KOPT-K1 (cell line): ENCODE measurements at regions not wholly inside any gene's neighbourhood (a gene's known extent, or its start where the extent isn't known, plus 50 kb on each side); places are given as distances from the start of the nearest gene placed in this dataset.
"Not testable (repeated sequence)": the region's sequence is repeated elsewhere in the genome, so short reads cannot be mapped to it uniquely, and the experiment has no call there.

Experiments
- H3K27ac ChIP-seq: fragments of 200-600 bp; sonication (generic); 2 replicates; pipeline ENCODE4 v1.5.1; 2016; ENCODE audit warnings: antibody characterized with exemption, mild to moderate bottlenecking, low read depth, low read length; ENCODE audit not compliant: poor library complexity, severe bottlenecking
- H3K36me3 ChIP-seq: fragments of 200-600 bp; sonication (generic); 2 replicates; pipeline ENCODE4 v1.5.1; 2017; ENCODE audit warnings: antibody characterized with exemption, mild to moderate bottlenecking, low read length, moderate library complexity; ENCODE audit not compliant: insufficient read depth
- H3K9me3 ChIP-seq: fragments of 200-600 bp; sonication (generic); 2 replicates; pipeline ENCODE4 v1.5.1; 2017; ENCODE audit warnings: antibody characterized with exemption, low read length, mild to moderate bottlenecking; ENCODE audit not compliant: insufficient read depth, poor library complexity, severe bottlenecking

DNA sequence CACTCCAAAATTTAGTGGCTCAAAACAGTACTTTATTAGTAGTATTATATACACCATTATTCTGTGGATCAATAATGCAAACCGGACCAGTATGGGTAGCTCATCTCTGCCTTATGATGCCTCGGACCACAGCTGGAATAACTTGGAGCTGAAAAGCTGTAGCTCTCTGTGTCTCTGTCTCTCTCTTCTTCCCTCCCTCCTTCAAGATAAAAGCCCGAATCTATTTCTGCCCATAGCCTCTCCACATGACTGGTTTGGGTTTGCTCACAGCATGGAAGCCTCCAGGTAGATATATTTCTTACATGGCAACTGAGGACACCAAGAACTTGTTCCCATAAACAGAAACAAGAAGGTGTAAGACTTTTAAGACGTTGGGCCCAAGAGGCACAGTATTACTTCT is 147.5 kb upstream of the TBCA start:
- Histone ChIP-seq H3K27ac (no peak overlapping the region), H3K9me3 (no peaks in the 10 kb centered on the region), H3K36me3 (no peaks in the 10 kb centered on the region)

DNA sequence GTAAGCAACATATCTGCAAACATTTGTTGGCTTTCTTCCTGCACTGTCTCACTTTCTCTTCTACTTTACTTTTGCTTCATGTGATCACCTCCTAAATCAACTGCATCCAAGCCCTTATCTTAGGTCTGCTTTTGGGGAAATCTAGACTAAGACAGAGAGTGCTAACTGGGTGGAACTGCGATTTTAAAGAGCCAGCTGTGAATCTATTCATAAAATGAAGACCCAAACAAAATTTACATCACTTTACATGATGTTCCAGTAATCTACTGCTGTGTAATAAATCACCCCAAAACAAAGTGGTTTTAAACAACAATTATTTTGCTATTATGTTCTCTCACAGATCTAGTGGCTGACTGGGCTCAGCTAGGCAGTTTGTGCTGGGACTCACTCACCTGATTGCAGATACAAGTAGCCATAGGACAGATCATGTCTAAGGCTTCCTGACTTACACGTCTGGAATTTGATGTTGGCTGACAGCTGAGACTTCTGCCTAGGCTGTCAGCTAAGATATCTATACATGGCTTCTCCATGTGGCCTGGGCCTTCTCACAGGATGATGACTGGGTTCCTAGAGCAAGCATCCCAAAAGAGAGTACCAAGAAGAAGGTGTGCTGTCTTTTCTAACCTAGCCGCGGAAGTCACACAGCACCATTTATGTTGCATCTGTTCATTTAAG is 145.1 kb upstream of the TBCA start:
- Histone ChIP-seq H3K36me3 (no peaks in the 10 kb centered on the region), H3K27ac (no peak overlapping the region), H3K9me3 (no peaks in the 10 kb centered on the region)

DNA sequence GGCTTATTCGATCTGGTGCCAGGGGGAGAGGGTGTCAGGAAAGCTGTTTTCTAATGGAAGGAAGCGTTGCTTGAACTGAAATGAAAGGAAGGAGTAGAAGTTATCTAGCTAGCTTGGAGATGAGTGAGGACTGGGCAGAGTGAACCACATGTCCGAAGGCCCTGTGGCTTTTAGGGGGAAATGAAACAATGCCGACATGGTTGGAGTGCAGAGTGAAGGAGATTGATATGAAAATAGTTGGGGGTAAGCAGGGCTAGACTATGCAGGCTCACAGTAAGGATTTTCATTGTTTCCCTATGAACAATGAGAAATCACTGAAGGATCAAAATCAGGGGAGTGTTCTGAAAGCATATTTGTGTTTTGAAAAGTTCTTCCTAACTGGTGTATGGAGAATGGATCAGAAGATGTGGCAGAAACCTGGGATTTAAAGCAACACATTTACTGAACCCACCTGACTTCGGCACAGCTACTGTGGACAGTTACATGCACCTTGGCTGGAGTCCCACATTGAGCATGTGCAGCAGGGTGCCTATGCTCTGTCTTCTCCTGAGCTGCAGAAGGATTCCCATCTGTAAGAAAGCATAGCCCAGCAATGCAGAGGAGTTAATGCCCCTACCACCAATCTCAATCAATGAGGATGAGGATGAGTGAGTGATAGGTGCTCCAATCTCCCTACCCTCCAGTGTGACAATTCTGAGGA is 144.4 kb upstream of the TBCA start:
- H3K27ac ChIP-seq, result no peak overlapping the region
- no peaks in the 10 kb centered on the region for H3K36me3 ChIP-seq
- H3K9me3 ChIP-seq, result no peaks in the 10 kb centered on the region

DNA sequence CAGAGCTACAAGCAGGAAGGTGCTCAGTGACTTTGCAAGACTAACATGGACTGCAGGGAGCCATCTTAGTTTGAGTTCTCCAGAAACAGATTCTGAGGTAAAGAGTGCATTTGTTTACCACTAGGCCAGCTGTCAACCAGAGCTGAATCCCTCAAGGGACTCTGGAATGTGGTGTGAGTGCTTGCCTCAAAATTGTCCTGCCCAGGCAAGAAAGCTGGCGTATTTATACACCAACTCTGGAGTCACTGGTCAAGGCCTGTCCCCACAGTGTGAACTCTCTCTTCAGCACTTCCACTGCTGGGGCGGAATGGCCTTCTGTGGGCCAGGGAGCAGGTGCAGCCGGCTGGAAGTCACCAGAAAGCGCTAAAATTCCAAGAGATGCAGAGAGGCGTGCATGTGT is 139.2 kb upstream of the TBCA start:
- H3K36me3 ChIP-seq, result no peaks in the 10 kb centered on the region
- H3K9me3 ChIP-seq, result peaks cover 5% of the 10 kb centered on the region
- H3K27ac ChIP-seq, result no peak overlapping the region

DNA sequence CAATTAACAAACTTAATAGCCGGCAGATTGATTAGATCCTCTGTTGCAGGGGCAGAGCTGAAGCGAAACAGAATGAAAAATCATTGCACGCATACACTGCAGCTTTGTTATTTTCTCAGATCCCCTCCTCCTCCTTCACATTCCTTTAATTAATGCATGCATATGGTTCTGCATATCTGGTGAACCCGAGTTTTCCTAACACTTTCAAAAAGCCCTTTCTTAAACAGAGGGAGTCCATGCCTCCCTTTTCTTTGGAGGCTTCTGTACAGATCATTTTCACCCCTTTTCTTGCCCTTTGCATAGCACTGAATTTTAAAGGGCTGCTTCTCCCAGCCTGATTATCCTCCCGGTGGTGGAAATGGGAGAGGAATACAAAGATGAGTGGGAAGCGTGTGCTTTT is 136.6 kb upstream of the TBCA start:
- Histone ChIP-seq H3K36me3 (no peaks in the 10 kb centered on the region), H3K9me3 (peaks cover 5% of the 10 kb centered on the region), H3K27ac (no peak overlapping the region)

DNA sequence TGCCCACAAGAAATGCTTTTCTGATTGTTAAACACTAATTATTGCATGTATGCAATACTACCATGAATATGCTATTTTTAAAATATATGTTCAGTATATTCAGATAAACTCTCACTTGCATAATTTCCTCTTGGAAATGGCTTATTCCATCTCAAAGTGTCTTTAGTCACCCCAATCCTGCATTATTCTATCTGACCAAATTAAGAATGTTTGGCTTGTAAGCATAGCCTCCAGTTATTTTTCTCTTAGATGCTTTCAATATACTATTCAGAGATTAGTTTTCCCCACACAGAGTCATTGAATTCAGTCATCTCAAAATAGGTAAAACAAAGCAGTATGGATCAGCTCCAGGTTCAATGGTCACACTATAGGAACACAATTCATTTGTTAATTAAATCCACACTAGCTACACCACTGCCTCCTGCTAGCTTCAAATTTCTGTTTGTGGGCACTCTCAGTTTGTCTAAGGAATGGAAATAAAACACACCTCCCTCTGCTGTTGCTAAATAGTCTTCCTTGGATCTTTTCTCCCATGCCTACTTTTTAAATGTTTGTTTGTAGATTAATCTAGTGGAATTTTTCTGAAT is 134.6 kb upstream of the TBCA start:
- Histone ChIP-seq H3K9me3 (peaks cover 5% of the 10 kb centered on the region), H3K27ac (no peak overlapping the region), H3K36me3 (no peaks in the 10 kb centered on the region)

DNA sequence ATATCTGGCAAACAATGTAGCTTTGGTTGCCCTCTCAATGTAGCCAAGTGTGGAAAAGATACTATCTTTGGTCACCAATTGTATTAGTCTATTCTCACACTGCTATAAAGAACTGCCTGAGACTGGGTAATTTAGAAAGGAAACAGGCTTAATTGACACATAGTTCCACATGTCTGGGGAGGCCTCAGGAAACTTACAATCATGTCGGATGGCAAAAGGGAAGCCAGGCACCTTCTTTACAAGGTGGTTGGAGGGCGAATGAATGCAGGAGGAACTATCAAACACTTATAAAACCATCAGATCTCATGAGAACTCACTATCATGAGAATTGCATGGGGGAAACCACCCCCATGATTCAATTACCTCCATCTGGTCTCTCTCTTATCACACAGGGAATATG is 133.1 kb upstream of the TBCA start:
- H3K36me3 ChIP-seq, result no peaks in the 10 kb centered on the region
- H3K27ac ChIP-seq, result no peak overlapping the region
- peaks cover 1% of the 10 kb centered on the region for H3K9me3 ChIP-seq

DNA sequence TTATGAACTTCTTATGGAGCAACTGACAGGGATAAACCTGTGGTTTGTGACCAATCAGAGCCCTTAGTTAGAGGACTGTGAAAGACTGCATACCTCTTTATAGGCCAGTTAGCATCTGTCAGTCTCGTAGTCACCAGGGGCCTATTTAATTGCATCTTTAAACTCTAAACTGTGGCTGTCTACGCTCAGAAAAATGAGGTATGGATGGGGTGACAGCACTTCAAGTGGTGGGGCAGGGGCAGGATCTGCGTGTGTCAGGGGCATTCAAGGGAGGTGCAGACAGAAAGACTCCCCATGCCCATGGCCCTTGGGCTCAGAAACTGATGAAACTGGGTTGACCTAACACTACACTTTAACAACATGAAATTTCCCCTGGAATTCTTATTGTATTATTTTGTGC is 132.6 kb upstream of the TBCA start:
- Histone ChIP-seq H3K36me3 (no peaks in the 10 kb centered on the region), H3K9me3 (no peaks in the 10 kb centered on the region), H3K27ac (no peak overlapping the region)

DNA sequence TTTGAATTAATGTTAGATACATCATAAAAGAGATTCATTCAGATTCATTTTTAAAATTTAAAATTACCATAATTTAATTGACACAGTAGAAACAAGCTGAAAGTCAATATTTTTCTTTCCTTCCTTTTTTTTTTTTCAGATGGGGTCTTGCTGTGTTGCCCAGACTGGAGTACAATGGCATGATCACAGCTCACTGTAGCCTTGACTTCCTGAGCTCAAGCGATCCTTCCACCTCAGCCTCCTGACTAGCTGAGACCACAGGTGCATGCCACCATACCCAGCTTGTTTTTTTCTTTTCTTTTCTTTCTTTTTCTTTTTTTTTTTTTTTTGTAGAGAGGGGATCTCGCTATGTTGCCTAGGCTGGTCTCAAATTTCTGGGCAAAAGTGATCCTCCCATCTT is 131.6 kb upstream of the TBCA start:
- H3K9me3 ChIP-seq, result no peaks in the 10 kb centered on the region
- no peak overlapping the region for H3K27ac ChIP-seq
- no peaks in the 10 kb centered on the region for H3K36me3 ChIP-seq

DNA sequence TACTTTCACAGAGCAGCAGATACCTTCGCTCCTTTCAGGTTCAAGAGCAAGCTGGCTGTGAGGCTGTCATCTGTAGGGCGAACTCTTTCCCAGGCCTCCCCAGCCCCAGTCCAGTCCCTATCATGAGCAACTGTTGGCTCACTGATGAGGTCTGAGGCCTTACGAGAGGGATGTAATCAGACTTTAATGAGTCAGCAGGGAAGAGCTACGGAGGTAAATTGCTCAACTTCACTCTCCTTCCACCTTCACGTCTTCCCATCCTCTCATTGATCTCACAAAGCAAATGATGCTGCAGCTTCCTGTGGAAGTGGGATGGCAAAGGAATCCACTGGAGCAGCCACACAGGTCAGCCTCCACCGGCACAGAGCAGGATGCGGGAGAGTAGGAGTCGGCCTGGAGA is 130.7 kb upstream of the TBCA start:
- no peaks in the 10 kb centered on the region for H3K9me3 ChIP-seq

DNA sequence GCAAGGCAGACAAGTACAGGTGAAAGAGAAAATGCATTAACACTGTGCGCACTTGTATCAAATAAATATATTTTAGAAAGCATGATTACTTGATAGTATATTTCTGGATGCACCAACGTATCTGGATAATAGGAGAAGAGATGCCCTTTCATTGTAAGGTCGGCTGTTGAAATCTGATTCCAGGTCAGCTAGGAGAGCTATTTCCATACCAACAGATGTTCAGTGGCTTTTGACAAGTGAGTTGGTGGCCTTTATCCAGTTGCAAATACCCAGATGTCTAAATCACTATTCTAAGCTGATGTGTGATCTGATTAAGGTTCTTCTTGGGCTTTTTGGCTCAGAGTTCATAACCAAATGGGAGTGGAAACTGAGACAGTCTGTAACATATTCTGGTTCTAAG is 128.2 kb upstream of the TBCA start:
- no peaks in the 10 kb centered on the region for H3K9me3 ChIP-seq
- no peak overlapping the region for H3K27ac ChIP-seq

More for the DNA sequence above, 130.7 kb upstream of the TBCA start:
- Histone ChIP-seq H3K36me3 (no peaks in the 10 kb centered on the region), H3K27ac (no peak overlapping the region)

DNA sequence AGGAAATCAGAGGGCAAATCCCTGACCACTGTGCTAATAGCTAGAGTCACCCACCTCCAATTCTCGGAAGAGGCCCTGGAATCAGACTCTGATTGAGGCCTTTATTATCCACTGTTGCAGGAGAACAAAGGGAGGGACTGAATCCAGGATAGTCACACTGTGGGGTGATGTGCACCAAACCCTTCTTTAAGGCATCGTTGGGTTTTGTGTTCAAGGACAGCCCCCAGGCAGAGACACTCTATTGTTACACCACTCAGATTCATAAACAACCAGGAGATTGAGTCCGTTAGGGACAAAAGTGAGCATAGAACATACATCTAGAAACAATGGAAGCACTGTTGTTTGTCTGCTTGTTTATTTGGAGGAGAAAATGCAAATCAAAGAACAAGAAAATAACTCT is 124.6 kb upstream of the TBCA start:
- H3K36me3 ChIP-seq, result no peaks in the 10 kb centered on the region
- H3K9me3 ChIP-seq, result no peaks in the 10 kb centered on the region
- H3K27ac ChIP-seq, result no peak overlapping the region

More for the DNA sequence above, 128.2 kb upstream of the TBCA start:
- H3K36me3 ChIP-seq, result no peaks in the 10 kb centered on the region

DNA sequence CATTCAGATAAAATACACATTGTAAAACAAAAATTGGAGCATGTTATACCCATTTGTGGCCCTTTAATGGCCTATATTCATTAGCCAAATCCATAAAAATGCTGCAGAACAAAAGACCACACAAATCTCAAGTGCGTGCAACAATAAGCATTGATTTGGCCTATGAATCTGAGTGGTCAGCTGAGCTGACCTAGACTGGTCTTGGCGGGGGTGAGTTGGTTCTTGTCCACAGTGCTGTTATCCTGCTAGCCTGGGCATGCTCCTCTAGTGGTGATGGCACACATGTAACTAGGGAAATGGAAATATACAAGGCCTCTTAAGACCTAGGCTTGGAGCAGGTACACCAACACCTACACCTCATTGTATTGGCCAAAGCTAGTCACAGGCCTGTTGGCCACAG is 122.2 kb upstream of the TBCA start:
- H3K27ac ChIP-seq, result no peak overlapping the region
- H3K9me3 ChIP-seq, result no peaks in the 10 kb centered on the region
- no peaks in the 10 kb centered on the region for H3K36me3 ChIP-seq

DNA sequence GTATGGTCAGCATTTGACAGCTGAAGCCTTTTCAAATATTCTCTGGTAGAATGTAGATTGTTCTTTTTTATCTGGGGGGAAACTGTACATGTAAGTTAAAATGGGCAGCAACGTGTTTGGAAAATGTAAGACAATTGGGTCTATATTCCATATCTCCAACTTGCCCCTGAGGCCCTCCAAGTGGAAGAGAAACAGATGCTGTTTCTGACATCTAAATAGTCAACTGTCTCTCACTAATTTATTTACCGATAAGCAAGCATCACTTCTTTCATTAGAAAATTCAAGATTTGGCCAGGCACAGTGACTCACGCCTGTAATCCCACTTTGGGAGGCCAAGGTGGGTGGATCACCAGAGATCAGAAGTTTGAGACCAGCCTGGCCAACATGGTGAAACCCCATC is 120.2 kb upstream of the TBCA start:
- no peaks in the 10 kb centered on the region for H3K36me3 ChIP-seq
- H3K9me3 ChIP-seq, result no peaks in the 10 kb centered on the region
- no peak overlapping the region for H3K27ac ChIP-seq

DNA sequence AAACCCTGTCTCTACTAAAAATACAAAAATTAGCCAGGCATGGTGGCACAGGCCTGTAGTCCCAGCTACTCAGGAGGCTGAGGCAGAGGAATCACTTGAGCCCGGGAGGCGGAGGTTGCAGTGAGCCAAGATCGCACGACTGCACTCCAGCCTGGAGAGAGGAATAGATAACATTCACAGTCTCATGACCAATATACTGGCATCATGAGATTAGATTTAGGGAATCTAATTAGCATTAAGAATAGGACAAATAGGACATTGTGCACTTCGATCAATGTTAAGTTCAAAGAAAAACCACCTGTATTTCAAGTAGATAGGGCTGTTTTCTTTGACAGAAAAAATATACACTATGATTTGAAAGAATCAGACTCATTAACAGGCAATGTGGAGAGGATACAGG is 118.0 kb upstream of the TBCA start:
- not testable (repeated sequence) for H3K27ac ChIP-seq, H3K9me3 ChIP-seq, H3K36me3 ChIP-seq
